Kidney capillary endothelial cell (primary cell): ENCODE measurements at regions not wholly inside any gene's neighbourhood (a gene's known extent, or its start where the extent isn't known, plus 50 kb on each side); places are given as distances from the start of the nearest gene placed in this dataset.

Source experiments
- DNase-seq: peaks from one replicate; pipeline ENCODE4 v3.0.0-alpha.2; 2018; ENCODE audit warnings: low spot score

- DNase-seq = no peak
Observed at GRCh38 chr1:90780981-90781380, 63.9 kb upstream of the BARHL2 start.

DNA sequence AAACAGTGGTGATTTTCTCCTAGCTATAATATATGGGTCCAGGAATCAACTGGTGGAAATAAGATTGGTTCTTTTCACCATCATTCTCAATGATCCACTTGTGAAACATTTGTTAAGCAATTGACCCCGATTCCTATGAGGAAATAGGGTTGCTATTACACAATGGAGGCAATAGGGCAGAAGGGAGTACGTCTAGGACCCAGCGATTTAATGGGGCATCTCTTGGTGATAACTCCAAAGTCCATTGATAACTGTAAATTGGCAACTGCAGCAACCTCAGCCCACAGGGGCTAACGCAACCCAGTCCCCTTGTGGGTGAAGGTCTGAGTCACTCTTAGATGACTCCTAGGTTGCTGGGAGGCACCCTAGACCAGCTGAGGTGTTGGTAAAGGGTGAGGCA is 62.5 kb upstream of the BARHL2 start:
- DNase-seq = no peak

- no peak for DNase-seq
Observed at GRCh38 chr1:90778486-90778885, 61.4 kb upstream of the BARHL2 start.

GRCh38 chr1:90773812-90774211 is 56.7 kb upstream of the BARHL2 start:
- no peak for DNase-seq

GRCh38 chr1:90768826-90769225 is 51.7 kb upstream of the BARHL2 start:
- no peak for DNase-seq

GRCh38 chr1:90768098-90768497 is 51.0 kb upstream of the BARHL2 start:
- peak; percentile 3 for DNase-seq
